Fibroblast of pulmonary artery (primary cell): ENCODE measurements at regions not wholly inside any gene's neighbourhood (a gene's known extent, or its start where the extent isn't known, plus 50 kb on each side); places are given as distances from the start of the nearest gene placed in this dataset.

ENCODE experiments used
- DNase-seq: peaks from one replicate; pipeline ENCODE4 v3.0.0-alpha.2; 2010; ENCODE audit warnings: low read depth
- H3K4me3 ChIP-seq: replicated peaks from 2 replicates; pipeline ENCODE4 v1.5.1; 2011; ENCODE audit warnings: low read depth, mild to moderate bottlenecking, control low read depth, low read length, moderate library complexity
- CTCF ChIP-seq: IDR thresholded peaks from 2 replicates; pipeline ENCODE4 v1.5.1; 2011; ENCODE audit warnings: mild to moderate bottlenecking, control low read depth, low read length, inconsistent platforms; ENCODE audit errors: missing control alignments

- TF ChIP-seq CTCF = no peak
- no peak for DNase-seq
- H3K4me3 ChIP-seq = no peak overlapping the region
Observed at GRCh38 chr16:55045756-55046460, 115.2 kb downstream of the IRX5 start.

- H3K4me3 ChIP-seq = no peak overlapping the region
- DNase-seq = no peak
- TF ChIP-seq CTCF = no peak
Observed at GRCh38 chr16:55046513-55046912, 115.8 kb downstream of the IRX5 start.

- DNase-seq = no peak
- TF ChIP-seq CTCF = no peak
- H3K4me3 ChIP-seq = no peak overlapping the region
Observed at GRCh38 chr16:55046916-55047315, 116.3 kb downstream of the IRX5 start.

DNA sequence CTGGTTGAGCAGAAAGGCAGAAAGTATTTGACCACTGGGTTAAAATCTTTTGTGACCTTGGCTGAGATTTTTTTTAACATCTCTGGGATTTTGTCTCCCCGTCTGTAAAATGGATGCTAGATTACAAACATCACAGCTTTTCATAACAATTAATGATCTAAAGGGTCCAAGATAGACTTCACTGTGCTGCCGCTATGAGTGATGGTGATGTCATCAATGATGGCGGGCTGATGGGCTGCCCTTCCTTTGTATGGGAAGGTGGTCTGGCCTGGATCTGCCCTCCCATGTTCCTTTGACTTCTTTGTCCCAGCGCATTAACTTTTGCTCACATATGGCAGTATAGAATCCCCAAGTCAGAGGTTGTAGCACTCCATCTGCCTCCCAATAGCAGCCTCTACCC, 116.7 kb downstream of the IRX5 start:
- TF ChIP-seq CTCF = no peak
- H3K4me3 ChIP-seq = no peak overlapping the region
- no peak for DNase-seq

GRCh38 chr16:55047903-55048497, 117.3 kb downstream of the IRX5 start:
- DNase-seq = no peak
- H3K4me3 ChIP-seq = no peak overlapping the region
- no peak for TF ChIP-seq CTCF

DNA sequence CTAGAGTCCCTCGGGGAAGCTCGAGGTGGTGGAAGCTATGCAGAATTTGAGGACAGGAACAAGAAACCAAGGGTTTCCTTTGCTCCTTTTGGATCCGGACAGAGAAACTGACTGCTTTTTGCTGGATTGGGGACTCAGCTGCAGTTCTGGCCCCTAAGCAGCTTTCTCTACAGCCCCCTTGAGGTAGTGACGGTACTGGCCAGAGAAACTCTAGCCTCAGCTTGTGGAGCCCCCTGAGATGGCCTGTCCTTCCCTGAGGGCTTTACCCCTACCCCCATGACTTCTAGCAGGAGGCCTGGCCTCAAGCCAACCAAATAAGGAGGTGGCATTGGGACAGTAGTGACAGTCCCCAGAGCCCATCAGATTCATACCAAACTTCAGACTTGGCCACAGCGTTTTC, 118.1 kb downstream of the IRX5 start:
- H3K4me3 ChIP-seq = no peak overlapping the region
- no peak for TF ChIP-seq CTCF
- DNase-seq = no peak
